T-helper 2 cell treated with Interferon-gamma antibody and Interleukin-4, amounts not matched to agents 100 ng/mL and 5 ng/mL, for 36 hours (primary cell): ENCODE measurements at regions not wholly inside any gene's neighbourhood (a gene's known extent, or its start where the extent isn't known, plus 50 kb on each side); places are given as distances from the start of the nearest gene placed in this dataset.
"Not testable (repeated sequence)": the region's sequence is repeated elsewhere in the genome, so short reads cannot be mapped to it uniquely, and the experiment has no call there.

Experiments used
- intact Hi-C: fragments of 100-400 bp; cut with micrococcal nuclease; formaldehyde crosslinking; loops from one replicate; pipeline ENCODE4 v1.15.1; 2023

GRCh38 chr15:35286721-35287120, 201.6 kb upstream of the NANOGP8 start:
- intact Hi-C loops = loop anchor here (5.0 kb wide), 1 partner anchor 156 kb away; no protein-coding TSS in a partner anchor

GRCh38 chr15:35282965-35283496, 197.9 kb upstream of the NANOGP8 start:
- intact Hi-C loops = no loop called here

- intact Hi-C loops = no loop called here
Observed at GRCh38 chr15:35281515-35281914, 196.4 kb upstream of the NANOGP8 start.

GRCh38 chr15:35279811-35280210, 194.7 kb upstream of the NANOGP8 start:
- intact Hi-C loops = no loop called here

- intact Hi-C loops = no loop called here
Observed at GRCh38 chr15:35271371-35272043, 186.4 kb upstream of the NANOGP8 start.

- intact Hi-C loops = no loop called here
Observed at GRCh38 chr15:35260941-35261340, 175.8 kb upstream of the NANOGP8 start.

GRCh38 chr15:35260274-35260673, 175.2 kb upstream of the NANOGP8 start:
- intact Hi-C loops = not testable (repeated sequence)

GRCh38 chr15:35256551-35256950, 171.5 kb upstream of the NANOGP8 start:
- intact Hi-C loops = no loop called here

GRCh38 chr15:35256141-35256540, 171.0 kb upstream of the NANOGP8 start:
- intact Hi-C loops = no loop called here

- intact Hi-C loops = not testable (repeated sequence)
Observed at GRCh38 chr15:35254908-35255307, 169.8 kb upstream of the NANOGP8 start.

- intact Hi-C loops = no loop called here
Observed at GRCh38 chr15:35254062-35254461, 169.0 kb upstream of the NANOGP8 start.

- intact Hi-C loops = no loop called here
Observed at GRCh38 chr15:35252351-35252865, 167.3 kb upstream of the NANOGP8 start.

- intact Hi-C loops = no loop called here
Observed at GRCh38 chr15:35247150-35247549, 162.1 kb upstream of the NANOGP8 start.

- intact Hi-C loops = no loop called here
Observed at GRCh38 chr15:35246451-35246850, 161.4 kb upstream of the NANOGP8 start.

GRCh38 chr15:35245681-35246080, 160.6 kb upstream of the NANOGP8 start:
- intact Hi-C loops = not testable (repeated sequence)

GRCh38 chr15:35244227-35244626, 159.1 kb upstream of the NANOGP8 start:
- intact Hi-C loops = no loop called here

- intact Hi-C loops = no loop called here
Observed at GRCh38 chr15:35243758-35244157, 158.7 kb upstream of the NANOGP8 start.

GRCh38 chr15:35239693-35240092, 154.6 kb upstream of the NANOGP8 start:
- intact Hi-C loops = not testable (repeated sequence)

- intact Hi-C loops = not testable (repeated sequence)
Observed at GRCh38 chr15:35238448-35238847, 153.4 kb upstream of the NANOGP8 start.

GRCh38 chr15:35229085-35229484, 144.0 kb upstream of the NANOGP8 start:
- intact Hi-C loops = no loop called here

GRCh38 chr15:35218215-35218614, 133.1 kb upstream of the NANOGP8 start:
- intact Hi-C loops = no loop called here

- intact Hi-C loops = no loop called here
Observed at GRCh38 chr15:35215093-35215492, 130.0 kb upstream of the NANOGP8 start.
